ENCODE measurements at regions not wholly inside any gene's neighbourhood (a gene's known extent, or its start where the extent isn't known, plus 50 kb on each side); places are given as distances from the start of the nearest gene placed in this dataset.

GRCh38 chr2:76120176-76120575 is 409.5 kb upstream of the GCFC2 start:
- no peak for DNase-seq
- no peaks in the 10 kb centered on the region for H3K36me3 ChIP-seq
- no peaks in the 10 kb centered on the region for H3K9me3 ChIP-seq
- H3K4me3 ChIP-seq: no peak overlapping the region
- no peak overlapping the region for H3K27ac ChIP-seq
- no peaks in the 10 kb centered on the region for H3K4me1 ChIP-seq
- H3K27me3 ChIP-seq: no peaks in the 10 kb centered on the region
- TF ChIP-seq POLR2A (IDR thresholded peaks at IDR 0.05): no peak
- no peak for TF ChIP-seq CTCF (IDR thresholded peaks at IDR 0.05)
- intact Hi-C loops (cut with DNase I; ENCODE audit: low total_unique reads): no loop called here

- Histone ChIP-seq H3K27me3 (no peaks in the 10 kb centered on the region), H3K4me3 (no peak overlapping the region), H3K36me3 (no peaks in the 10 kb centered on the region), H3K4me1 (no peaks in the 10 kb centered on the region), H3K27ac (no peak overlapping the region), H3K9me3 (no peaks in the 10 kb centered on the region)
- DNase-seq: no peak
- TF ChIP-seq POLR2A (IDR thresholded peaks at IDR 0.05) (no peak), CTCF (IDR thresholded peaks at IDR 0.05) (no peak)
- intact Hi-C loops (cut with DNase I; ENCODE audit: low total_unique reads): no loop called here
Measured at GRCh38 chr2:76089683-76090082, 379.0 kb upstream of the GCFC2 start.

- TF ChIP-seq CTCF (IDR thresholded peaks at IDR 0.05) (no peak), POLR2A (IDR thresholded peaks at IDR 0.05) (no peak)
- no peaks in the 10 kb centered on the region for H3K36me3 ChIP-seq
- H3K4me1 ChIP-seq: no peaks in the 10 kb centered on the region
- no peak for DNase-seq
- no peaks in the 10 kb centered on the region for H3K9me3 ChIP-seq
- H3K27ac ChIP-seq: no peak overlapping the region
- H3K4me3 ChIP-seq: no peak overlapping the region
- intact Hi-C loops (cut with DNase I; ENCODE audit: low total_unique reads): no loop called here
- H3K27me3 ChIP-seq: no peaks in the 10 kb centered on the region
Measured at GRCh38 chr2:76083248-76083647, 372.5 kb upstream of the GCFC2 start.

- no peak for TF ChIP-seq POLR2A (IDR thresholded peaks at IDR 0.05)
- no peak for TF ChIP-seq CTCF (IDR thresholded peaks at IDR 0.05)
- intact Hi-C loops (cut with DNase I; ENCODE audit: low total_unique reads): no loop called here
- Histone ChIP-seq H3K36me3 (no peaks in the 10 kb centered on the region), H3K4me3 (no peak overlapping the region), H3K9me3 (no peaks in the 10 kb centered on the region), H3K27ac (no peak overlapping the region), H3K4me1 (no peaks in the 10 kb centered on the region), H3K27me3 (no peaks in the 10 kb centered on the region)
- DNase-seq: no peak
Measured at GRCh38 chr2:76082509-76082908, 371.8 kb upstream of the GCFC2 start.

- intact Hi-C loops (cut with DNase I; ENCODE audit: low total_unique reads): no loop called here
- DNase-seq: no peak
- H3K27me3 ChIP-seq: no peaks in the 10 kb centered on the region
- H3K4me3 ChIP-seq: no peak overlapping the region
- no peaks in the 10 kb centered on the region for H3K36me3 ChIP-seq
- no peaks in the 10 kb centered on the region for H3K4me1 ChIP-seq
- H3K27ac ChIP-seq: no peak overlapping the region
- H3K9me3 ChIP-seq: no peaks in the 10 kb centered on the region
- TF ChIP-seq CTCF (IDR thresholded peaks at IDR 0.05) (no peak), POLR2A (IDR thresholded peaks at IDR 0.05) (no peak)
Measured at GRCh38 chr2:76080154-76080553, 369.4 kb upstream of the GCFC2 start.

Measured in uterus (tissue), 3 donors.